SKM-1 treated with dmso at 0.1 percent for 144 hours (cell line): ENCODE measurements at regions not wholly inside any gene's neighbourhood (a gene's known extent, or its start where the extent isn't known, plus 50 kb on each side); places are given as distances from the start of the nearest gene placed in this dataset.

ENCODE experiments used
- DNase-seq: peaks from one replicate; lab custom pipeline; 2025; ENCODE audit not compliant: unreplicated experiment; lab: John Stamatoyannopoulos, UW

GRCh38 chr6:164579035-164579434, 730.4 kb downstream of the C6orf118 start:
- no peak for DNase-seq

GRCh38 chr6:164578616-164579015, 730.8 kb downstream of the C6orf118 start:
- no peak for DNase-seq

- no peak for DNase-seq
These were observed 738.6 kb downstream of the C6orf118 start for GRCh38 chr6:164570801-164571200.

GRCh38 chr6:164569509-164569908, 739.9 kb downstream of the C6orf118 start:
- no peak for DNase-seq

- DNase-seq, result no peak
These were observed 745.5 kb downstream of the C6orf118 start for GRCh38 chr6:164563924-164564323.

- no peak for DNase-seq
These were observed 747.7 kb downstream of the C6orf118 start for GRCh38 chr6:164561656-164562055.

GRCh38 chr6:164554700-164555476, 754.5 kb downstream of the C6orf118 start:
- no peak for DNase-seq

- DNase-seq, result no peak
These were observed 755.2 kb downstream of the C6orf118 start for GRCh38 chr6:164554226-164554625.

- DNase-seq, result no peak
These were observed 757.7 kb downstream of the C6orf118 start for GRCh38 chr6:164551706-164552105.

- DNase-seq, result no peak
These were observed 762.3 kb downstream of the C6orf118 start for GRCh38 chr6:164547076-164547475.

GRCh38 chr6:164546263-164546662, 763.1 kb downstream of the C6orf118 start:
- no peak for DNase-seq

GRCh38 chr6:164534070-164534766, 775.2 kb downstream of the C6orf118 start:
- no peak for DNase-seq

- DNase-seq, result no peak
These were observed 776.4 kb downstream of the C6orf118 start for GRCh38 chr6:164533045-164533362.

- no peak for DNase-seq
These were observed 777.0 kb downstream of the C6orf118 start for GRCh38 chr6:164532198-164533044.

- DNase-seq, result no peak
These were observed 777.7 kb downstream of the C6orf118 start for GRCh38 chr6:164531736-164532135.

- DNase-seq, result no peak
These were observed 780.9 kb downstream of the C6orf118 start for GRCh38 chr6:164528539-164528938.

- DNase-seq, result no peak
These were observed 786.2 kb downstream of the C6orf118 start for GRCh38 chr6:164523087-164523654.

- no peak for DNase-seq
These were observed 788.5 kb downstream of the C6orf118 start for GRCh38 chr6:164520916-164521315.

GRCh38 chr6:164507206-164507940, 802.0 kb downstream of the C6orf118 start:
- DNase-seq, result peak; percentile 72

GRCh38 chr6:164505425-164505824, 804.0 kb downstream of the C6orf118 start:
- DNase-seq, result no peak

GRCh38 chr6:164502833-164503232, 806.6 kb downstream of the C6orf118 start:
- no peak for DNase-seq
